ENCODE measurements at regions not wholly inside any gene's neighbourhood (a gene's known extent, or its start where the extent isn't known, plus 50 kb on each side); places are given as distances from the start of the nearest gene placed in this dataset.

DNA sequence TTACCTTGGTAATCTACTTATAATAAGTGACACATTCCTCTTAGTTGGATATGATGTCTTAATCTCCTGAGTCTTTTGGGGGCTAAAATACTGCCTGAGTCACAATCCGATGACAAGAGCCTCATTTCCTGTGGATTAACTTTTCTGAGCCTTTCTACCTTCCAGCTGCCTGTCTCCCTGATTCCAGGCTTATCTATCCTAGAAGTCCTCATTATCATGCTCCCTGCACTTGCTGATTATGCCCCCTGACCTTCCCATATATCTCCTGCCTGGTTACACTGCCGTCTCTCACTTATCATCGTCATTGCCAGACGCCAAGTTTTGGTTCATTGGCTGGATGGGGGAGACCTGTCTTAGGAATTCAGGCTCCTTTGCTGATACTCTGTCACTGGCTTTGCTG is 727.4 kb upstream of the CA10 start:
- no peak for TF ChIP-seq CTCF (IDR thresholded peaks at IDR 0.05; ENCODE audit: low read depth, low read length)
- TF ChIP-seq MYC (IDR thresholded peaks at IDR 0.05; ENCODE audit: low read depth, low read length) = no peak
